Activated CD4-positive, alpha-beta T cell treated with anti-CD3 and anti-CD28 coated beads, Interleukin-2, Interleukin-4, amounts not matched to agents 100 ng/mL and 50 ng/mL, durations not matched to agents 16 hours and 8 hours (primary cell): ENCODE measurements at regions not wholly inside any gene's neighbourhood (a gene's known extent, or its start where the extent isn't known, plus 50 kb on each side); places are given as distances from the start of the nearest gene placed in this dataset.
"Not testable (repeated sequence)": the region's sequence is repeated elsewhere in the genome, so short reads cannot be mapped to it uniquely, and the experiment has no call there.

Experiments
- DNase-seq: peaks from one replicate; pipeline ENCODE4 v3.0.0-alpha.2; 2020; ENCODE audit warnings: low spot score

DNA sequence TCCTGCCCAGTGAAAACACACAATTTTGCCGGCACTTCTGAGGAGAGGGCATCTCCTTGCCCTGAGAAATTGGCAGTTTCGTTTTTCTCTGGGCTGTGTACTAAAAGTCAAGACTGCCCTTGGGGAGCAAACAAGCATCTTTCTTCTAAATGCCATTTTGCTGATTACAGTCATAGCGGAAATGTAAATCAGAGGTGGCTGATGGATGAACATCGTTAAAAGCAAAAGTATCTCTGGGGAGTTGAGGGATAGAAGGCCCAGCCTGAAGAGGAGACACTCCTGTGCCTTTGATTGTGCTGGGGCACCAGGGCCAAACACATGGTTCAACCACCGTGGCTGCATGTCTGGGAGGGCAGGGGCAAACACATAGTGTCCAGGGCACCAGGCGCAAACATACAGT, 49.8 kb downstream of the ABCC12 start:
- no peak for DNase-seq

DNA sequence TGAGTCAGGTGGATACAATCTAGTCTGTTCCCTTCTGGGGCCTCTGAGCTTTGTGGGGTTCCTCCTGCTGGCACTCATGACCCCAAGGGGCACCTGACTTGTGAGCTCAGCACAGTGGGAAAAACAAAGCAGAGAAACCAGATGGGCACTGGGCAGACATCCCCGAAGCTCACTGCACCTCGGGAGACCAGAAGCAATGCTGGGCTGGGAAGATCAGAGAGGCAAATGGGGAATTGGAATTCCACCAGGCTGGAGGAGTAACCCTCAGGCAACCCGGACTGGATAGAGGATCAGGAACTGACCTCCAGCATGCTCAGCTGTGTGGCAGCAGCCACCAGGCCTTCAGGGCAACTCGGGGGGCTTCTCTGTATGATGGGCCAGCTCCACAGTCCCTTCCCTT, 50.3 kb downstream of the ABCC12 start:
- DNase-seq = no peak

DNA sequence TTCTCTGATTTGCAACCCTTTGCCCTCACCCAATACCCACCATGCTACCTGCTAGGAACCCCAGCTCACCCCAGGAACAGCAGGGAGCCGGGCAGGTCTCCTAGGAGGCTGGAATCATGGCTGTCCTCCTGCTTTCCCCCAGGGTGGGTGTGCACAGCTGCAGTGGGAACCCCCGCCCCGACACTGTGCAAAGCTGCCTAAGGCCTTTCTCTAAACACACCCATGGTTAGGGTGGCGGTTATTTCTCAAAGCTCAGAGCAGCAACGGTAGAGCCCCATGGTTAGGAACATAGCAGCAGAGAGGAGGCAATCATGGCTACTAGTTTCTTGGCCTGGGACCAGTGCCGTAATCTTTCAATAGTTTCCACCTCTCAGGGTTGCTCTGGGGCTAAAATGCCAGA, 52.2 kb downstream of the ABCC12 start:
- no peak for DNase-seq

DNA sequence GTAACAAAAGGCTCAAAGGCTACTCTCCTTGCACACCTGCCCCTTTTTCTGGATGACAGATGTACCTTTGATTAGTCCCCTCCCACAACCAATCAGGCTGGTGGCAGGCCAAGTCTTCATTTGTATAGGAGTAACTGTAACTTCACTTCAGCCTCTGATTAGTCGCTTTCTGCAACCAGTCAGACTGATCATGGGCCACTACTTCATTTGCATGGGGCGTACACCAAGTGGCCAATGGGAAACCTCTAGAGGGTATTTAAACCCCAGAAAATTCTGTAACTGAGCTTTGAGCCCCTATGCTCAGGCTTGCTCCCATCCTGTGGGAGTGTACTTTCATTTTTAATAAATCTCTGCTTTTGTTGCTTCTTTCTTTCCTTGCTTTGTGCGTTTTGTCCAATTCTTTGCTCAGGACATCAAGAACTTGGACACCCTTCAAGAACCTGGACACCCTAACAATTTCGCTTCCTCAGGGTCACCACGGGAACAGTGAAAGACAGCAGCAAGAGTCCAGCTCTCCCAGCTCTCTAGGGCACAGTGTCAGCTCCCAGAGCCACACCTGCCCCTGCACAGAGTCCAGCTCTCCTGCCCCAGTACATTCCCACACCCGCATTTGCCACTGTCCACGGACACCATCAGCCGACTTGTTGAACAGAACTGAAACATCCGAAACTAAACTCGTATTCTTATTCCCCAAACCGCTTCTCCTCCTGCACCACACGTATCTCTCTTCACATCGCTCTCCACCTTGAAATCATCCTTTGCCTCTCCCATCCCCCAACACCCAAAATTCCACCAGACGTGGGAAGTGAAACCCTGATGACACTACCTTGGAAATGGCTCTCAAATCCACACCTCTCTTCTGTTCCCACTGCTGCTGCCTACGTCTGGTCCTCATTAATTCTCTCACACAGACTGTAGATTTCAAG, 53.4 kb downstream of the ABCC12 start:
- DNase-seq = no peak

DNA sequence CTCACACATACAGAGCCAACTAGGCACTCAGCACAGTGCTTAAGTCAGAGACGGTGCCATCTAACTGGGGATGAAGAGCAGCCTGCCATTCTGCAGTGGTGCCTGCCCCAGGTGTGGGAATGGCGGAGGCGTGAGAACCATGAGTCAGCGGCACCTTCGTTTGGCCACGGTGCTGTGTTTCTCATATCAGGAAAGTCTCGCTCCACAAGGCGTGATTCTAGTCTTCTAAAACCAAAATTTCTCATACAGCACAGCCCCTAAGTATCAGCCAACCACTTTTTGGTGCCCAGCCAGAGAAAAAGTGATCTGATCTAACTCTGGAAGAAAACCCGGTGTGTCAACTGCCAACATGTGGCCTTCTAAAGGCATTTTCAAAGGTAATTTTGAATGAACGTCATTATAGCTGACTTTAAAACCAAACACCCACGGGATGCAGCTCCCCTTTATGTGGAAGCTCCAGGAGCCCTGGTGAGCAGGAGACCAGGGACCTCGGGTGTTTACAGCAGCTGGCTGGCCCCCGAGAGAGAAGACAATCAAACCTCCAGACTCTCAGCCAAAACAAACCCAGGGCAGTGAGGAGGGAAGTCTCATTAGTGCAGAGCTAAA, 54.6 kb downstream of the ABCC12 start:
- DNase-seq = peak; percentile 57

DNA sequence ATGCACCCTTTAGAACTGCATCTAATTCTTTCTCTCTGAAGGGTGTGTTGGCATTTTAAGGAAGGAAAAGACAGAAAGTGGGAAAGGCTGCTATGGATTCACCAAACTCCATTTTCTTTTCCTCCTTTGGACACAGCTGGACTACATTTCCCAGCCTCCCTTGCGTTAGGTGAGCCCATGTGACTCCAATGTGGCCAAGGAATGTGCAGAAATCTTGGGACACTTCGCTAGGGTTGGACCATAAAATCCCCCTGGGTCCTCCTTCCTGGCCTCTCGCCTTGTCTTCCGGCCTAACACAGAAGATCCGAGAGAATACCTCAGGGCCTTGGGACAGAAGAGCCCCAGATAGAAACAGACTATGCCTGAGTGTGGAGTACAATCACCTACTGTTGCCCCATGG, 56.3 kb downstream of the ABCC12 start:
- DNase-seq = no peak

DNA sequence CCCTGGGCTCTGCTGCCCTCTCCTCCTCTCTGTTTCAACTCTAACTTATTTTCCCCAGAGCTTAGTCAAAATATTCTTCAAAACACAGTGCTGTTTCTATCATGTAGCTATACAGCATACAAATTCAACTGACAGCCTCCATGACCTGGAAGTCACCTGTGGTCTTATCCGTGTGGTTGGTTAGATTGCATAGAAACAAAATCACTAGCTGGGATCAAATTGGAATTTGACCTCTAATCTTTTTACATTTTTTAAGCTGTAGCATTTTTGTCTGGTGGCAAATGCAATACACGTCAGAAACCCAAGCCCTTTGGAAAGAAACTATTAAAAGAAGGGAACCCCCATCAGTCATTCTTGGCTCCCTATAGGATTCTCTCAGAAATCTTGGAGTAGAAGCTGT, 57.3 kb downstream of the ABCC12 start:
- DNase-seq = no peak

DNA sequence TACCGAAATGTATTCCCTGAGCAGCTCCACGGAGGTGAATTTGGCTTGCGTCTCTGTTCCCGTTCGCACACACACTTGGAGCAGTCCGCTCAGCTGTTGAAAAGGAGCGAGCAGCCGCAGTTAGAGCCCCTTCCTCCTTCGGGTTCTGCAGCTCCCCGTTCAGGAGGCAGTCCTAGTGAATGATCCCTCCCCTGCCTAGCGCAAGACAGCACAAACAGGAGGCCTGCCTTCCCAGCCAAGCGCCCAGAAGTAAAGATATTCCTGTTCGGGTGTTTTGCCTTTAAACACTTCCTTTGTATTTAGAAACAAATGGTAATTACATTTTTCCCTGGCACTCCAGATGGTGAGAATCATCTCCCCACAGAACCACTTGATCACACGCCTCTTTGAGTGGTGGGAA, 64.7 kb downstream of the ABCC12 start:
- DNase-seq = no peak

DNA sequence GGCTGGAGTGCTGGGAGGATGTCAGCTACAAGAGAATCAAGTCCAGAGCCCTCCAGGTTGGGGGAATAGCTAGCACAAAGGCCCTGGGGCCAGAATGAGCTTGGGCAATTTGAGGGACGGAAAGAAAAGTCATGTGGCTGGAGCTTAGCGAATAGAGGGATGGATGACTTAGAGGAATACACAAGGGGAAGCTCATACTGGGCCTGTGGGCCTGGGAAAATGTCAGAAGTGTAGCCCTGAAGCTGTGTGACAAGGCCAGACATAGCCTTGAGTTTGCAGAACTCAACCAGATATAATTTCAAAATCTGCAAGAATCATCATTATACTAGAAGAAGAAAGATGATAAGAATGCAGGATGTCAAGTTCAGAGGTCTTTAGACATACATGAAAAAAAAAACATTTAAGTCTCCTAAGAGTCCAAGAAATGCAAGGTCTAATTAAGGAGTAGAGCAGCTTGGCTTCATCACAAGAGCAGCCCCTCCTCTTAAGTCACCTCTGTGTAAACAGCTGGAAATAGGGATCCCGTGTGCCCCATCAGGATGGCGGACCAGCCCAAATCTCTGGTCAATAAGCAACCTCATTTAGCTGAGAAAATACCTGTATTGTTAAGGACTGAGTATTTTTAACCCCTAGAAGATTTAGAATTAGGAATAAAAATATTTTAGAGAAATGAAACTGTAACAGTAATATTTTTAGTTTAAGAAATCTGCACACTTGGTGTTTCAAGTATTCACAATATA, 66.6 kb downstream of the ABCC12 start:
- DNase-seq = no peak

DNA sequence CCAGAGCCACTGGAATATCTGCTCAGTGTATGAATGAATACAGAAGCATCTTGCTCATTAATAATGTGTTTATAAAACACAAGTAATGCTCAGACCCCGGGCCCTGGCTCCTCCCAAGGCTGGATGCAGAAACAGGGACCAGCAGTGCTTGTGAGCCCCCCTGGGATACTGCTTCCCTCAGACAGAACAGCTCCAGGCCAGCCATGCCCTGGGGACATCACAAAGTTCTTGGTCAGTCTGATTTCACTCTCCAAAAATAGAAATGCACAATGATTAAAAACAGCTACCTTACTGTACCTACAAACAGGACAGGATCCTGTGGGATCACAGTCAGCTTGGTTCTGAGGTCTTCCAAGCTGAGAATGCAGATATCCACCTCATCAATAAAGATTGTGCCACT, 68.2 kb downstream of the ABCC12 start:
- DNase-seq = no peak

DNA sequence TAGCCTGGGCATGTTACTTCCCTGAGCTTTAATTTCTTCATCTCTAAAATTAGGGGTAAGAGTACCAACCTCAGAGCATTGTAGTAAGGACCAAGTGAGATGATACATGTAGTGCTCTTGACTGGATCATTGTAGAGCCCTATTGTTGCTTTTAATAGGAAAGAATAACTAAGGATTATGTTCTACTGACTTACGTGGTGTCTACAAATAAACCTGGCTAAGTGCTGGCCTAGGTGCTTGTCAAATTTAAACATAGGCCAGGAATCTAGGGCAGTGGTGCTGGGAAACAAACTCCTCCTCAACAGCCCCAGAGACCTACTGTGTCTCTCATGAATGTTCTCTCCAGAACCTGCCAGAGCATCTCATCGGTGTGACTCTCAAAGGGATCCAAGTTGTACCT, 69.4 kb downstream of the ABCC12 start:
- no peak for DNase-seq

DNA sequence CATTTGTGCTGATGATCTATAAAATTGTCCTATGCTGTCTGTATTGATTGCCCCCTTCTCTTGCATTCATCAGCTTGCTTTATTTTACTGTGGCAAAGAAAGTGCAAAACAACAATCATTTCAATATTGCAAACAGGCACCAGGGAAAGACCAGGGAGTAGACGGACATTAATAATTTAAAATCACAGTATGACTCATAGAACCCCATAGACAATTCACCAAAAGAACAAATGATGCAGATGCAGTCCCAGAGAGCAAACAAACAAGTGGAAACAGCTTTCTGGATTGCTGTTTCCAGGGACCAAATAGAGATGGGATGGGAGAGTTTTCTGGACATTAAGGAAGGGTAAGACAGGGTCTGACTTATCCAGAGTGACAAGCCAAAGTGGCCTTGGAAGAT, 70.1 kb downstream of the ABCC12 start:
- DNase-seq = no peak

DNA sequence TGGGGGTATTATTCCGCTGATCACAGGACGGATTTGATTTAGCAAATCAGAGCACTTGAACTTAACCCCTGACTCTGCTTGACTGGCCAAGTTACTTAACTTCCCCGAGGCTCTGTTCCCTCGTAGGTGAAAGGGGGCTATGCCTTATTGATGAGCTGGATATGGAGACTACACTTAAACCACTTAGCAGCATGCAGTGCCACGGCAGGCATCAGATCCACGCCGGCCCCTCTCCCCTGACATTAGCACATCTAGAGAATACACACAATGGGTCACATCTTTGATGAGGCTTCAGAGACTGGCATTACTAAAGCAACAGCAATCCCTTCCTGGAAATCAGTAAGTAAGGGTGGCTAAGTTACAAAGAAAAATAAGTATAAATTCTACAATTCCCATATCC, 71.0 kb downstream of the ABCC12 start:
- DNase-seq = no peak

DNA sequence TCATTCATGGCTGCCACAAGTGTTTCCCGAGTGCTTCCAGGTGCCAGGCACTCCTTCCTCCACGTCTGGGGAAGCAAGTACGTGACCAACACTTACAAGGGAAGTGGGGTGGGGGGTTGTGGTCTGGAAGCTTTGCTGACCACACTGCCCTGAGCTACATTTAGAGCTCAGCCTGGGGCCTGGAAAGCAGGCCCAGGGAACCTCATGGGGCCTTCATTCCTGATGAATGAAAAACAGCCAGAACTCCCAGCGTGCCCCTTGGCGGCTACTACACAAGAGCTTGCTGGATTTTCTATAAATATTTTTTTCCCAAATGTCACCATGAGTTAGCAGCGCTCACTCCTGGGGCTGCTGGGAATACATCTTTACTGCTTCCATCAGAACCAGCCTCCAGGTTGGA, 73.3 kb downstream of the ABCC12 start:
- no peak for DNase-seq

DNA sequence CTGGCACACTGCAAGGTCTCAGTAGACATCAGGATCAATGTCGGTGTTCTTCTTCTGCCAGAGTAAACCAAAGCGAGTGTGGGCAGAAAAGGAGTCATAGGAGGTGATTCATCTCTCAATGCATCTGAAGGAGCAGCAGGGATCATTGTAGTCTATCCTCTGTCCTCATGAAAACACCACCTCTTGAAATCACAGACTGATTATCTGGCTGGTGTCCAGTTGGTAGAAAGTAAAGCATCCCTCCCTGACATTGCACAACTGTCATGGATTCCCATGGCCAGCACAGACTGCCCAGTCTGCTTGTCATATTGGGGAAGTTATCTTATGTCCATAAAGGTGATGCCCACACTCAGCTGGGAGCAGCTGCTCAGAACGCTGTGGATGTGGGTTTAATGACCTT, 74.1 kb downstream of the ABCC12 start:
- DNase-seq = no peak

DNA sequence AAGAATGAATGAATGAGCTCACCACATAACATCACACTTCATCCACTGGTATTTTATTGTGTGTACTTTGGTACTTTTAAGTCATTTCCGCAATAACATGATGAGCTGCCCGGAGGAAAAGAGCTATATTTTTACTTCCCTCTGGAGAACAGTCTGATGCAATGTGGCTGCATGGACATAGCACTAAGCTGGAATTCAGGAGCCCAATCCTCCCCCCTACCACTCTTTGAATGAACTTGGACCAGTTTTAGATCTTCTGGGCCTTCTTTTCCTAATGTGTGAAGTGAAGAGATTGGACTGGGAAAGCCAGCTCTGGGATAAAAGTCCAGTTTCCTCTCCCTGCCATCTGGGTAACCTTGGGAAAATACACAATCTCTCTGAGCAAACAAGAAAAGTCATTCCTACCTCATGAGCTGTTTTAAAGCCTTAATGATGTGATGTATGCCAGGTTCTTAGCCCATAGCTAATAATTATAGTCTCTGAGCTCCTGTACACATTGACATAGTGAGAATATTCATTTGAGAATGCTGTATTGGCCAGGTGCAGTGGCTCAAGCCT, 79.3 kb downstream of the ABCC12 start:
- DNase-seq = no peak

DNA sequence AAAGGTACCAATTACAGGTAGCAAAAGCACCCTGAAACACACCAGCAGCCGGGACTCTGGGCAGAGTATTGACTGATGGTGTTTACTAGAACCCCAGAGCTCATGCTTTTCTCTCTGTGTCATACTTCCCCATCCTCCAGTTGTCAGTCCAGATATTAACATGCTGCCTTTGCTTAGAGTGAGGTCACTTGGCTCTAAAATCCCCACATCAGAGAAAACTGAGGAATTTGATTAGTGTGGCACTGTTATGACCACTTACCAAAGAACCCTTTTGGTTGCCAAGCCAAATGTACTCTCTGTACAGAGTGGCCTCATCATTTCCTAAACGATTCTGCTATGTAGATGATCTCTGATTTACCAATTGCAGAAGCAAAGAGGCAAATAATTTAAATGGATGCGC, 80.4 kb downstream of the ABCC12 start:
- no peak for DNase-seq

DNA sequence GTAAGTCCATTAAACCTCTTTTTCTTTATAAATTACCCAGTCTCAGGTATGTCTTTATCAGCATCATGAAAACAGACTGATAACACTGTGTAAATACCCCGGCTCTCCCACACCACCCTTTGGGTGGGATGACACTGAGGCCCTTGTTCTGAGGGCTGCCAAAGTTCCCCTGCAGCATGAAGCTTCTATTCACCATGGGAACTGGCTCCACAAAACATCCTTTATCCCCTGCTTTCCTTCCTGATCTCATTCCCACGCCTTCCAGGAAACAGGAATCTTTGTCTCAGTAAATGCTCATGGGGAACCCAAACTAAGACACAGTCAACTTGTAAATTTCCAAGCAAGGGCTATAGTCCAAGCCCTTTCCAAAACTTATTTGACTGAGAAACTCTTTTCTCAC, 88.4 kb downstream of the ABCC12 start:
- no peak for DNase-seq

DNA sequence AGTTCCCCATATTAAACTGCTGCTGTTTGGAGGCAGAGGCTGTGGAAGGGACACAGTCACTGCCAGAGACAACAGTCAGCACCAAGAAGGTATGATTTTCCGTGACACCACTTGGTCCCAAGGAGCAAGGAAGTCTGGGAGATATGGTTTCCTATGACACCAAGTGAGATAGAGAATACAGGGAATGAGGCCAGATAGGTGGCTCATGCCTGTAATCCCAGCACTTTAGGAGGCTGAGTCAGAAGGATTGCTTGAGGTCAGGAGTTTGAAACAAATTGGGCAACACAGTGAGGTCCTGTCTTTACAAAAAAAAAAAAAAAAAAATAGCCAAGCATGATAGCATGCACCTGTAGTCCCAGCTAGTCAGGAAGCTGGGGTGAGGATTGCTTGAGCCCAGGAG, 90.8 kb downstream of the ABCC12 start:
- no peak for DNase-seq

DNA sequence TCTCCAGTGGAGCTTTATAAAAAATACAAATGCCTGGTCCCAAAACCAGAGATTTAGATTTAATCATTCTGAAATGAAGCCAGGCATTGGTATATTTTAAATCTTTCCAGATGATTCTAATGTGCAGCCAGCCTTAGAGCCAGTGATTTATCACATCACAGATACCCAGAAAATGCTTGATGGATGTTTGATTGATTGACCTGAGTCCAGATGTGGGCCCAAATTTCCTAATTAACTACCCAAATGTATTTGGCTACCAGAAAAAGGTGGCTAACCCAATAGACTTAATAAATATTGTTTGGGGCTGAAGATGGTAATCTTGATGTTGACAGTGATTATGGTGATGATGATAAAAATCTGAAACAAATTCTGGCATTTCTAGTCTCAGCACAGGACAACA, 93.1 kb downstream of the ABCC12 start:
- no peak for DNase-seq

DNA sequence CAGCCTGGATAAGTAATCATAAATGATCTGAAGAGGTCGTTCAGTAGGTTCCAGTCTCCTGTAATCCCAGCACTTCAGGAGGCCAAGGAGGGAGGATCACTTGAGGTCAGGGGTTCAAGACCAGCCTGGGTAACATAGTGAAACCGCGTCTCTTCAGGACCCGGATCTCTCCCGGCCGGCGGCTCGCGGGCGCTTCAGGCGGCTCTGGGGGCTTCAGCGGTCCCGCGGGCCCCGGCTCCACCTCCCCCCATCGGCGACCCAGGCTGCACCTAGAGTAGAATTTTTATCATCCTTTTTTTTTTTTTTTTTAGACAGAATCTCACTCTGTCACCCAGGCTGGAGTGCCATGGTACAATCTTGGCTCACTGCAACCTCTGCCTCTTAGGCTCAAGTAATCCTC, 95.9 kb downstream of the ABCC12 start:
- no peak for DNase-seq

DNA sequence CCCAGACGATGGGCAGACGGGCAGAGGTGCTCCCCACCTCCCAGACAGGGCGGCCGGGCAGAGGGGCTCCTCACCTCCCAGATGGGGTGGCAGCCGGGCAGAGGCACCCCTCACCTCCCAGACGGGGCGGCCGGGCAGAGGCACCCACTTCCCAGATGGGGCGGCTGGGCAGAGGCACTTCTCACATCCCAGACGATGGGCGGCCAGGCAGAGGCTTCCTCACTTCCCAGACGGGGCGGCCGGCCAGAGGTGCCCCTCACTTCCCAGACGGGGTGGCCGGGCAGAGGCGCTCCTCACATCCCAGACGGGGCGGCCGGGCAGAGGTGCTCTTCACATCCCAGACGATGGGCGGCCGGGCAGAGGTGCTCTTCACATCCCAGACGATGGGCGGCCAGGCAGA, 96.6 kb downstream of the ABCC12 start:
- not testable (repeated sequence) for DNase-seq

DNA sequence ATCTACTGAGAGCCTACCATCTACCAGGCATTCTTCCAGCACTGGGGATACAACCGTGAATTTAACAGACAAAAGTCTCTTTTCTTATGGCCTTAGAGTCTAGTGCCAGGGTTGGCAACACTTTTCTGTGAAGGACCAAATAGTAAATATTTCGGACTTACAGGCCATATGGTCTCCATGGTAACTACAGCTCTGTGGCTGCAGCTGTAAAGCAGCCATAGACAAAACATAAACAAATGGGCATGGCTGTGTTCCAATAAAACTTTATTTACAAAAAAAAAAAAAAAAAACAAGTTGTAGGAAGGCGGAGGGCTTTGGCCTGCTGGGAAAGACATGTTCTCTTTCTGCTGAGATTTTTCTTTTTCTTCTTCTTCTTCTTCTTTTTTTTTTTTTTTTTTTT, 98.7 kb downstream of the ABCC12 start:
- no peak for DNase-seq
